Hepatocyte (in vitro differentiated cells): ENCODE measurements at regions not wholly inside any gene's neighbourhood (a gene's known extent, or its start where the extent isn't known, plus 50 kb on each side); places are given as distances from the start of the nearest gene placed in this dataset.

Experiments used
- CTCF ChIP-seq: fragments of 200-600 bp; sonication (generic); IDR thresholded peaks from 2 replicates; pipeline ENCODE4 v1.5.1; 2016; ENCODE audit warnings: antibody characterized with exemption, mild to moderate bottlenecking; ENCODE audit not compliant: poor library complexity
- EZH2 ChIP-seq: fragments of 200-600 bp; sonication (generic); IDR thresholded peaks from 2 replicates; pipeline ENCODE4 v1.6.1; 2016; ENCODE audit warnings: antibody characterized with exemption, mild to moderate bottlenecking, borderline replicate concordance
- EZH2phosphoT487 ChIP-seq: fragments of 200-600 bp; sonication (generic); IDR thresholded peaks from one replicate; pipeline ENCODE4 v1.6.1; 2018; ENCODE audit warnings: antibody characterized with exemption, mild to moderate bottlenecking, low read depth, moderate library complexity; ENCODE audit not compliant: unreplicated experiment, severe bottlenecking

- no peak for TF ChIP-seq CTCF
- TF ChIP-seq EZH2, result no peak
- TF ChIP-seq EZH2phosphoT487, result no peak
Measured at GRCh38 chr5:124297826-124298225, 448.6 kb downstream of the ZNF608 start.
